Duodenal mucosa (tissue), 2 donors: ENCODE measurements at regions not wholly inside any gene's neighbourhood (a gene's known extent, or its start where the extent isn't known, plus 50 kb on each side); places are given as distances from the start of the nearest gene placed in this dataset.

Experiments
- H3K27ac ChIP-seq: one replicate; pipeline ENCODE4 v1.7.0; 2013; ENCODE audit warnings: low read depth, low read length
- H3K27me3 ChIP-seq, 2 donors: one replicate each; pipeline ENCODE4 v1.7.0; 2013; ENCODE audit warnings: low read length in 2 of 2, control low read depth in 1 of 2; ENCODE audit not compliant: insufficient read depth in 2 of 2, control insufficient read depth in 1 of 2
- H3K36me3 ChIP-seq, 2 donors: one replicate each; pipeline ENCODE4 v1.7.0; 2013; ENCODE audit warnings: low read length in 2 of 2, control low read depth in 1 of 2; ENCODE audit not compliant: insufficient read depth in 2 of 2, control insufficient read depth in 1 of 2
- H3K4me1 ChIP-seq, 2 donors: one replicate each; pipeline ENCODE4 v1.7.0; 2013; ENCODE audit warnings: low read length in 2 of 2, control low read depth in 1 of 2; ENCODE audit not compliant: insufficient read depth in 2 of 2, control insufficient read depth in 1 of 2
- H3K4me3 ChIP-seq, 2 donors: one replicate each; pipeline ENCODE4 v1.7.0; 2013; ENCODE audit warnings: low read length in 2 of 2, low read depth in 1 of 2
- H3K9ac ChIP-seq, 2 donors: one replicate each; pipeline ENCODE4 v1.7.0; 2013; ENCODE audit warnings: low read length in 2 of 2, low read depth in 1 of 2
- H3K9me3 ChIP-seq, 2 donors: one replicate each; pipeline ENCODE4 v1.7.0; 2013; ENCODE audit warnings: low read length in 2 of 2, control low read depth in 1 of 2; ENCODE audit not compliant: control insufficient read depth in 1 of 2

DNA sequence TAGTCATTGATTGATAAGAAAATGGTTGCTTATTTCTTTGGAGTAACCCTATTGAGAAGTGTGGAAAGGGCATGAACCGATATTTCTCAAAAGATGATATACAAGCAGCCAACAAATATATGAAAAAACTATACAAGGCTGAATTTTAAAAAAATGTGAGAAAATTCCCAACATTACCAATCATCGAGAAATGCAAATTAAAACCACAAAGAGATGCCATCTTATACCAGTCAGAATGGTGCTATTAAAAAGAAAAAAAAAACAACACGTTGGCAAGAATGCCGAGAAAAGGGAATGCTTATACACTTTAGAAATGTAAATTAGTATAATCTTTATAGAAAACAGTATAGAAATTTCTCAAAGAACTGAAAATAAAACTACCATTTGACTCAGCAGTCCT lies 77.7 kb upstream of the ROBO1 start:
- H3K4me3 ChIP-seq: no peak overlapping the region
- H3K9ac ChIP-seq: no peak overlapping the region
- no peaks in the 10 kb centered on the region for H3K9me3 ChIP-seq

DNA sequence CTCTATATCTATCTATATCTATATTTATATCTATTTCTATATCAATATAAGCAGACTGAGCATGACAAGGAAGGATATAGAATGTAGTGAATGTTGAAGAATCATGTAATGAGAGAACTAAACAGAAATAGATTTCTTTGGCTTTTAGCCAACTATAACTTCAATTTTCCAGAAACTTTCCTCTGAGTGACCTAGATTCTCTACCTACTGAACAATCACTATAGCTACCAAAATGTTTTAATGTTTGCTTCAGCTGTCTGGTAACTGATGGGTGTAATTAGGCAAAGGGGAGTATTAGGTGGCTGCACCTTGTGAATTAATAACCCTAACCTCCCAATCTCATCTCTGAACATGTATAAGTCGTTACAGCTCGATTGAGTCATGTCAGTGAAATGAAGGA lies 76.4 kb upstream of the ROBO1 start:
- H3K9ac ChIP-seq: no peak overlapping the region
- H3K4me1 ChIP-seq: no peaks in the 10 kb centered on the region
- H3K4me3 ChIP-seq: no peak overlapping the region
- no peaks in the 10 kb centered on the region for H3K36me3 ChIP-seq
- no peaks in the 10 kb centered on the region for H3K9me3 ChIP-seq
- H3K27me3 ChIP-seq: no peaks in the 10 kb centered on the region
- no peak overlapping the region for H3K27ac ChIP-seq

More for the DNA sequence above, 77.7 kb upstream of the ROBO1 start:
- H3K27ac ChIP-seq: no peak overlapping the region
- no peaks in the 10 kb centered on the region for H3K27me3 ChIP-seq
- no peaks in the 10 kb centered on the region for H3K36me3 ChIP-seq
- no peaks in the 10 kb centered on the region for H3K4me1 ChIP-seq

DNA sequence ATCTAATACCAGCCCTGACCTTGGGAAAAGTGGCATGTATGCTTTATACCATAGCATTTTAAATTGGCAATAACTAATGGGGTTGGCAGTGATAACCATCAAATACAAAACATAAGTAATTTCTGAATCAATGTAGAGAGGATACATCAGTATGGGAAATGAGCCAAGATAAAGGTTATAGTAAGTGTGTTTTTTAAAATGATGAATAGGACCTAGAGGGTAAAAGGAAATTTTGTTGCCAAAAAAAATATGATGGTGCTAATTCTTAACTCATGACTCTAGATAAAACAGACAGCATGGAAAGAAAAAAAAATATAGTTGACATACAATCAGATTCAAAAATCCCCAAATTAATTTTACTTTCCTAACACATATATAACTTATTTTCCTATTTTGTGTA lies 75.4 kb upstream of the ROBO1 start:
- Histone ChIP-seq H3K4me1 (no peaks in the 10 kb centered on the region), H3K36me3 (no peaks in the 10 kb centered on the region), H3K4me3 (no peak overlapping the region), H3K27me3 (no peaks in the 10 kb centered on the region), H3K9me3 (no peaks in the 10 kb centered on the region), H3K9ac (no peak overlapping the region), H3K27ac (no peak overlapping the region)

DNA sequence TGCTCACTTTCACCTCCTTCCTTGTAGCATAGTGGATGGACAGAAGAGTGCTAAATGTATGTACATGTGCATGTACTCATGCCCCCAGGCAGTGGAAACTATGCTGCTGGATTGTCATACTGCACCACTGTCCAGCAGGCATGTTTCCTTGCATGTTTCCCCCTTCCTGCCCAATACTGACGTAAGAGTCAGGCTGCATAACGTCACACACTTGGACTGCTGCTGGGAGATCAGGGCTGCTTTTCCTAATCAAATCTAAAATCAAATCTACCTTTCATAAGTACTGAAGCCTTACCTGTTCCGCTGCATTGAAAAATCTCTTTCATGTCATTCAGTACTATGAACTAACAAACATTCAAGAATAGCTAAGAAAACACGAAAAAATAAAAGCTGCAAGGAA lies 67.9 kb upstream of the ROBO1 start:
- H3K27ac ChIP-seq: no peak overlapping the region
- no peak overlapping the region for H3K4me3 ChIP-seq

DNA sequence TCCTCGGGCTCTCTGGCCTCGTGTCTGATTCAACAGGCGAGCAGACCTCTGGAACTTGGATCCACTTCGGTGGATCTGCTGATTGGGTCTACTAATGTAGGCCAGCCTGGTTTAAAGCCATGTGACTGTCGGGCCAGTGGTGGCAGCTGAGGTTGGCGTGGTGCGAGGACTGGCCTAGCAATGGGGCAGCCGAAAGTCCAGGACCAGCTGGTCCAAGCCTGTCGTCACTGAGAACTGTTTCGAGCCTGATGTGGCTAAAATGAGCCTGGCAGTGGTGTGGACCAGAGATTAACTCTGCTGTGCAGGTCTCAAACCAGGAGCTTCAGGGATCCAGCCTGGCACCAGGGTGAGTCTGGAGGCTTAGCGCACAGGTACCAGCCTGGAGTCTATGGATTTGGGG lies 56.4 kb upstream of the ROBO1 start:
- Histone ChIP-seq H3K36me3 (no peaks in the 10 kb centered on the region), H3K27ac (no peak overlapping the region), H3K27me3 (no peaks in the 10 kb centered on the region), H3K9me3 (no peaks in the 10 kb centered on the region), H3K9ac (no peak overlapping the region), H3K4me1 (no peaks in the 10 kb centered on the region), H3K4me3 (no peak overlapping the region)

More for the DNA sequence above, 67.9 kb upstream of the ROBO1 start:
- no peaks in the 10 kb centered on the region for H3K27me3 ChIP-seq
- H3K9ac ChIP-seq: no peak overlapping the region
- H3K36me3 ChIP-seq: no peaks in the 10 kb centered on the region
- no peaks in the 10 kb centered on the region for H3K9me3 ChIP-seq
- no peaks in the 10 kb centered on the region for H3K4me1 ChIP-seq

DNA sequence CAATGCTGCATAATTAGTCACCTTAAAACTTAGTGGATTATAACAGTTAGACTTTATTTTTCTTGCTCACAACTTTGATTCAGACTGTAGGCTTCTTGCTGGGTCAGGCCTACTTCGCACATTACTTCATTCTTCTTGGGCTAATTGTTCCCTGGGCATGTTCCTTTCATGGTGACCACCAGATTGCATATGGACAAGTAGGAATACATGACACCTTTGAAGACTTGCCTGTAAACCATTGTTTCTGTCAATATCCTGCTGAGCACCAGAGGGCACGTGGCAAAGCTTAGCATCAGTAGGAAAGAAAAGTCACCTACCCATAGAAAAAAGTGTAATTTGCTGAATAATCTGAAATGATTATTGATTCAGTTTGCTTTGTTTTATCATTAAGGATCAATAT lies 54.3 kb upstream of the ROBO1 start:
- no peak overlapping the region for H3K9ac ChIP-seq
- no peaks in the 10 kb centered on the region for H3K27me3 ChIP-seq
- H3K4me1 ChIP-seq: no peaks in the 10 kb centered on the region
- no peaks in the 10 kb centered on the region for H3K36me3 ChIP-seq
- no peak overlapping the region for H3K4me3 ChIP-seq
- H3K27ac ChIP-seq: no peak overlapping the region
- H3K9me3 ChIP-seq: peaks cover 2% of the 10 kb centered on the region in 2 donors

DNA sequence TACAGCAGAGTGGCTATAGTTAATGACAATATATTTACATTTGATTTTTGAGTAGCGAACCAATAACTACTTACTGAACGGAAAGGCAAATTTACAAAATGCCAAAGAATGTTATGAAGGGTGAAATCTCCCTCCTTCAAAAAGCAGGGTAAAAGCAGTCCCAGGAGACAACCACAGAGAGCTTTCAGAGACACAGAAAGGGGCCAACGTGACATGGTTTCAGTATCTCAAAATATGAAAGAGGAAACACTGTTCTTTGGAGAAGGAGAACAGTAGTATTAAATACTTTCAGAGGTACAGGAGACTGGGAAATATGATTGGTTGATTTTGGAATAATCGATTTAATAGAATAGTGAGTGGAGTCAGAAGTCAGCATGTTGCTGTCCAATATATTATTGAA lies 52.3 kb upstream of the ROBO1 start:
- no peaks in the 10 kb centered on the region for H3K36me3 ChIP-seq
- no peaks in the 10 kb centered on the region for H3K27me3 ChIP-seq
- H3K9ac ChIP-seq: no peak overlapping the region
- H3K9me3 ChIP-seq: peaks cover 15 to 16% of the 10 kb centered on the region in 2 donors
- H3K4me1 ChIP-seq: no peaks in the 10 kb centered on the region
- H3K4me3 ChIP-seq: no peak overlapping the region
- no peak overlapping the region for H3K27ac ChIP-seq

DNA sequence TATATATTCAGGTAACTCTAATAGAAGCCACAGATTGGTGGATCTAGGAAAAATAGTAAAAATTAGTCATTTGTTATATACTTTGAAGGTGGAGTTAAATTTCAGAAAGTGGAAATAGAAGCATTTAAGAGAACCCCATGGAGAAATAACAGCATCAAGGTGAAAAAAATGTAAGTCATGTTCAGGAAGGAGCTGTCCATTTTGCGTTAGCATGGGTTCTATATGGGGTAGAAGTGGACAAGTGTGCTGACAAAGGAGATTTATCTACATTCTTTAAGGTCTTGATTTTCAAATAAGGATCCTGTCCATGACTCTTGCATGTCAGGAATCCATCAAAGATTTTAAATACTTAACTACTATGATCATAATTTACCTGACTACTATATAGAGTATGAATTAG lies 50.2 kb upstream of the ROBO1 start:
- Histone ChIP-seq H3K36me3 (no peaks in the 10 kb centered on the region), H3K9ac (no peak overlapping the region), H3K27ac (no peak overlapping the region), H3K9me3 (peaks cover 15 to 16% of the 10 kb centered on the region in 2 donors), H3K27me3 (no peaks in the 10 kb centered on the region), H3K4me1 (no peaks in the 10 kb centered on the region), H3K4me3 (no peak overlapping the region)
